GM23338 (cell line): ENCODE measurements at regions not wholly inside any gene's neighbourhood (a gene's known extent, or its start where the extent isn't known, plus 50 kb on each side); places are given as distances from the start of the nearest gene placed in this dataset.

ENCODE experiments used
- ATAC-seq: fragments of 200-7000 bp; cut with Tn5 transposase; 3 replicates; pipeline ENCODE4 v1.9.1; 2020
- DNase-seq: peaks from one replicate; pipeline ENCODE4 v3.0.0-alpha.2; 2015; ENCODE audit warnings: low spot score
- H2AFZ ChIP-seq: fragments of 200-600 bp; sonication (generic); 2 replicates; pipeline ENCODE4 v1.8.0; 2016; ENCODE audit warnings: antibody characterized with exemption, mild to moderate bottlenecking, moderate library complexity
- H3F3A ChIP-seq: fragments of 200-600 bp; sonication (generic); replicated peaks from 2 replicates; pipeline ENCODE4 v1.8.0; 2017; ENCODE audit warnings: antibody characterized with exemption, mixed run types, low read depth
- H3K27ac ChIP-seq: fragments of 200-600 bp; sonication (generic); 2 replicates; pipeline ENCODE4 v1.6.1; 2016; ENCODE audit warnings: low read depth
- H3K27me3 ChIP-seq: fragments of 200-600 bp; sonication (generic); 2 replicates; pipeline ENCODE4 v1.8.0; 2016; ENCODE audit warnings: mild to moderate bottlenecking, mixed run types, moderate library complexity; ENCODE audit not compliant: insufficient read depth
- H3K36me3 ChIP-seq: fragments of 200-600 bp; sonication (generic); 2 replicates; pipeline ENCODE4 v1.8.0; 2016; ENCODE audit warnings: mild to moderate bottlenecking; ENCODE audit not compliant: insufficient read depth
- H3K4me1 ChIP-seq: fragments of 200-600 bp; sonication (generic); 2 replicates; pipeline ENCODE4 v1.8.0; 2016; ENCODE audit warnings: mild to moderate bottlenecking, moderate library complexity; ENCODE audit not compliant: insufficient read depth
- H3K4me2 ChIP-seq: fragments of 200-600 bp; sonication (generic); 2 replicates; pipeline ENCODE4 v1.7.1; 2017; ENCODE audit warnings: mixed run types
- H3K4me3 ChIP-seq: fragments of 200-600 bp; sonication (generic); 2 replicates; pipeline ENCODE4 v1.6.1; 2016; ENCODE audit warnings: mixed run types
- H3K79me2 ChIP-seq: fragments of 200-600 bp; sonication (generic); replicated peaks from 2 replicates; pipeline ENCODE4 v1.8.0; 2017; ENCODE audit warnings: mild to moderate bottlenecking; ENCODE audit not compliant: insufficient read depth
- H3K9me2 ChIP-seq: fragments of 200-600 bp; sonication (generic); 2 replicates; pipeline ENCODE4 v1.8.0; 2017; ENCODE audit not compliant: insufficient read depth
- H4K20me1 ChIP-seq: fragments of 200-600 bp; sonication (generic); replicated peaks from 2 replicates; pipeline ENCODE4 v1.8.0; 2017; ENCODE audit warnings: mild to moderate bottlenecking; ENCODE audit not compliant: insufficient read depth
- H3K27ac Mint-ChIP-seq: 2 replicates; pipeline ENCODE4 v1.8.0; 2020; ENCODE audit warnings: inconsistent platforms, mild to moderate bottlenecking, moderate library complexity, mixed read lengths
- H3K27me3 Mint-ChIP-seq: 3 replicates; pipeline ENCODE4 v1.8.0; 2022; ENCODE audit warnings: low read depth, mild to moderate bottlenecking, moderate library complexity, mixed read lengths, inconsistent platforms; ENCODE audit not compliant: insufficient read depth, poor library complexity
- H3K36me3 Mint-ChIP-seq: 3 replicates; pipeline ENCODE4 v1.8.0; 2021; ENCODE audit warnings: low read depth, mild to moderate bottlenecking, inconsistent platforms, moderate library complexity, mixed read lengths
- H3K4me1 Mint-ChIP-seq: 3 replicates; pipeline ENCODE4 v1.8.0; 2020; ENCODE audit warnings: mild to moderate bottlenecking, inconsistent platforms, mixed read lengths
- H3K4me3 Mint-ChIP-seq: 3 replicates; pipeline ENCODE4 v1.8.0; 2021; ENCODE audit warnings: moderate library complexity, mild to moderate bottlenecking, inconsistent platforms, mixed read lengths
- H3K9me3 Mint-ChIP-seq: 3 replicates; pipeline ENCODE4 v1.8.0; 2020; ENCODE audit warnings: moderate library complexity, mild to moderate bottlenecking, inconsistent platforms, mixed read lengths
- CREB1 ChIP-seq: fragments of 250-450 bp; sonication (Bioruptor Pico); IDR thresholded peaks from 2 replicates; pipeline ENCODE4 v1.5.0; 2020; ENCODE audit warnings: low read depth, mild to moderate bottlenecking, moderate library complexity
- EZH2 ChIP-seq: fragments of 200-600 bp; sonication (generic); IDR thresholded peaks from one replicate; pipeline ENCODE4 v1.8.0; 2017; ENCODE audit warnings: antibody characterized with exemption, mild to moderate bottlenecking, low read depth; ENCODE audit not compliant: unreplicated experiment
- JUNB ChIP-seq: IDR thresholded peaks from one replicate; pipeline ENCODE4 v1.6.1; 2016; ENCODE audit warnings: antibody characterized with exemption; ENCODE audit not compliant: unreplicated experiment
- NANOG ChIP-seq: IDR thresholded peaks from 2 replicates; pipeline ENCODE4 v1.6.1; 2016; ENCODE audit warnings: antibody characterized with exemption, borderline replicate concordance
- POLR2AphosphoS5 ChIP-seq: IDR thresholded peaks from 2 replicates; pipeline ENCODE4 v1.6.1; 2016; ENCODE audit warnings: antibody characterized with exemption, low read depth
- STAT1 ChIP-seq: IDR thresholded peaks from one replicate; pipeline ENCODE4 v1.6.1; 2016; ENCODE audit warnings: antibody characterized with exemption; ENCODE audit not compliant: unreplicated experiment
- ZNF114 ChIP-seq: fragments of 250-450 bp; sonication (Bioruptor Pico); IDR thresholded peaks from 2 replicates; pipeline ENCODE4 v1.5.0; 2020; ENCODE audit warnings: mild to moderate bottlenecking, moderate library complexity
- ZNF331 ChIP-seq: fragments of 250-450 bp; sonication (Bioruptor Pico); IDR thresholded peaks from 2 replicates; pipeline ENCODE4 v1.5.0; 2020; ENCODE audit warnings: low read depth, mild to moderate bottlenecking, moderate library complexity
- TF ChIP-seq, protein P1 (sequence below): IDR thresholded peaks from one replicate; pipeline ENCODE4 v1.6.1; 2018; ENCODE audit warnings: antibody characterized with exemption; ENCODE audit not compliant: unreplicated experiment

DNA sequence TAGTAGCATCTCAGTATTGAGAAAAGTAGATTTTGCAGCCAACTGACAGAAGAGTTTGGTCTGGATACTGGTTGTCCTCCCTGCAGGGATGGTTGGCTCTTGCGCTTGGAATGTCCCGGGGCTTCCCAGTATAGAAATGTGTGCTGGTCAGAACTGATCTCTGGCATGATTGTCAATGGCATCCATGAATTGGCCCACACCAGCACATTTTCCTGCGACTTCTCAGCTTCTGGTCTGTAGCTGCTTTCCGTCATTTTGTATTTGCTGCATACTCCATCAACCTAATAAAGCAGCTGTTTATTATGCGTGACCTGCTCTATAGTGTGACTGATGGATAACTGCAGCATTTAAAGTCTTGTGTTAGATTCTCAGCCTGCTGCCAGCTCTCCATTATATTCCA lies 203.7 kb downstream of the S1PR1 start:
- Mint-ChIP-seq H3K4me1 (peaks cover 26% of the 10 kb centered on the region), H3K4me3 (no peak overlapping the region), H3K27me3 (peaks cover 5% of the 10 kb centered on the region), H3K9me3 (no peaks in the 10 kb centered on the region), H3K27ac (no peak overlapping the region), H3K36me3 (no peaks in the 10 kb centered on the region)
- Histone ChIP-seq H3K4me1 (peaks cover 18% of the 10 kb centered on the region), H3F3A (no peaks in the 10 kb centered on the region), H3K9me2 (no peaks in the 10 kb centered on the region), H3K27me3 (no peaks in the 10 kb centered on the region), H3K36me3 (no peaks in the 10 kb centered on the region), H3K4me2 (peak overlapping the region; percentile 35; the same call in 1 of the 2 replicates), H2AFZ (peak overlapping the region; percentile 14; the same call in 1 of the 2 replicates), H3K79me2 (no peaks in the 10 kb centered on the region), H3K4me3 (no peak overlapping the region), H4K20me1 (no peaks in the 10 kb centered on the region), H3K27ac (no peak overlapping the region)
- DNase-seq (no peak), ATAC-seq (no peak; the same call in 2 of the 3 replicates)
- TF ChIP-seq STAT1: no peak
- TF ChIP-seq ZNF114: no peak
- TF ChIP-seq ZNF331 (CRISPR knock-in tag): no peak
- TF ChIP-seq POLR2AphosphoS5: no peak
- TF ChIP-seq CREB1 (CRISPR knock-in tag): no peak
- TF ChIP-seq NANOG: no peak
- TF ChIP-seq EZH2: no peak

DNA sequence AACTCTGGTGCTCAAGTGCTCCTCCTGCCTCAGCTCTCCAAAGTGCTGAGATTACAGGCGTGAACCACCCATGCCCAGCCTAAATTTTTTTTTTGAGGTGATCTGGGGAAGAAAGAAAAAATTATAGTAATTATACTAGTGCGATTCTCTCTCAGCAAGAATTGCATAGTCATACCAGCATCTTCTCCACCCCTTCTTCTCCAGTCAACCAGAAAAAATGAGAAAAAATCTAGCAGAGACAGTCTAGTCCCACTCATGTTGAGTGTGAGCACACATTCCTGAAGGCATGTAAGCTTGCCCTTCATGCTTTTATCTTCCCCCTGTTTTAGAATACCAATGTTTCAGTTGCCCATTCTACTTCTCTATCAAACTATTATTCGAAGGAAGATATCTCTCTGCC lies 207.6 kb downstream of the S1PR1 start:
- no peaks in the 10 kb centered on the region for H3F3A ChIP-seq
- H3K4me3 Mint-ChIP-seq: no peak overlapping the region
- H3K9me2 ChIP-seq: no peaks in the 10 kb centered on the region; the same call in 1 of the 2 replicates
- no peak overlapping the region for H3K4me2 ChIP-seq
- no peak for TF ChIP-seq ZNF114
- TF ChIP-seq JUNB: no peak
- no peak for TF ChIP-seq NANOG
- TF ChIP-seq STAT1: no peak
- TF ChIP-seq, protein P1, sequence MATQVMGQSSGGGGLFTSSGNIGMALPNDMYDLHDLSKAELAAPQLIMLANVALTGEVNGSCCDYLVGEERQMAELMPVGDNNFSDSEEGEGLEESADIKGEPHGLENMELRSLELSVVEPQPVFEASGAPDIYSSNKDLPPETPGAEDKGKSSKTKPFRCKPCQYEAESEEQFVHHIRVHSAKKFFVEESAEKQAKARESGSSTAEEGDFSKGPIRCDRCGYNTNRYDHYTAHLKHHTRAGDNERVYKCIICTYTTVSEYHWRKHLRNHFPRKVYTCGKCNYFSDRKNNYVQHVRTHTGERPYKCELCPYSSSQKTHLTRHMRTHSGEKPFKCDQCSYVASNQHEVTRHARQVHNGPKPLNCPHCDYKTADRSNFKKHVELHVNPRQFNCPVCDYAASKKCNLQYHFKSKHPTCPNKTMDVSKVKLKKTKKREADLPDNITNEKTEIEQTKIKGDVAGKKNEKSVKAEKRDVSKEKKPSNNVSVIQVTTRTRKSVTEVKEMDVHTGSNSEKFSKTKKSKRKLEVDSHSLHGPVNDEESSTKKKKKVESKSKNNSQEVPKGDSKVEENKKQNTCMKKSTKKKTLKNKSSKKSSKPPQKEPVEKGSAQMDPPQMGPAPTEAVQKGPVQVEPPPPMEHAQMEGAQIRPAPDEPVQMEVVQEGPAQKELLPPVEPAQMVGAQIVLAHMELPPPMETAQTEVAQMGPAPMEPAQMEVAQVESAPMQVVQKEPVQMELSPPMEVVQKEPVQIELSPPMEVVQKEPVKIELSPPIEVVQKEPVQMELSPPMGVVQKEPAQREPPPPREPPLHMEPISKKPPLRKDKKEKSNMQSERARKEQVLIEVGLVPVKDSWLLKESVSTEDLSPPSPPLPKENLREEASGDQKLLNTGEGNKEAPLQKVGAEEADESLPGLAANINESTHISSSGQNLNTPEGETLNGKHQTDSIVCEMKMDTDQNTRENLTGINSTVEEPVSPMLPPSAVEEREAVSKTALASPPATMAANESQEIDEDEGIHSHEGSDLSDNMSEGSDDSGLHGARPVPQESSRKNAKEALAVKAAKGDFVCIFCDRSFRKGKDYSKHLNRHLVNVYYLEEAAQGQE: no peak
- no peak for TF ChIP-seq CREB1 (CRISPR knock-in tag)
- H3K4me1 Mint-ChIP-seq: peaks cover 26% of the 10 kb centered on the region
- no peaks in the 10 kb centered on the region for H3K9me3 Mint-ChIP-seq
- no peaks in the 10 kb centered on the region for H4K20me1 ChIP-seq
- no peak for ATAC-seq
- peaks cover 5% of the 10 kb centered on the region for H3K27me3 Mint-ChIP-seq
- no peaks in the 10 kb centered on the region for H3K36me3 ChIP-seq
- no peak overlapping the region for H3K4me3 ChIP-seq
- no peak for DNase-seq
- no peak overlapping the region for H2AFZ ChIP-seq
- no peak overlapping the region for H3K27ac ChIP-seq
- no peaks in the 10 kb centered on the region for H3K27me3 ChIP-seq
- no peak overlapping the region for H3K27ac Mint-ChIP-seq
- no peaks in the 10 kb centered on the region for H3K36me3 Mint-ChIP-seq
- no peaks in the 10 kb centered on the region for H3K79me2 ChIP-seq
- H3K4me1 ChIP-seq: peaks cover 18% of the 10 kb centered on the region
